Amniotic epithelial cell (primary cell): ENCODE measurements at regions not wholly inside any gene's neighbourhood (a gene's known extent, or its start where the extent isn't known, plus 50 kb on each side); places are given as distances from the start of the nearest gene placed in this dataset.
A peak's percentile ranks its signal among the peaks of the same experiment; 100 is the strongest.
"Not testable (repeated sequence)": the region's sequence is repeated elsewhere in the genome, so short reads cannot be mapped to it uniquely, and the experiment has no call there.

Experiments used
- DNase-seq: peaks from one replicate; pipeline ENCODE4 v3.0.0-alpha.2; 2010; ENCODE audit warnings: low read depth

DNA sequence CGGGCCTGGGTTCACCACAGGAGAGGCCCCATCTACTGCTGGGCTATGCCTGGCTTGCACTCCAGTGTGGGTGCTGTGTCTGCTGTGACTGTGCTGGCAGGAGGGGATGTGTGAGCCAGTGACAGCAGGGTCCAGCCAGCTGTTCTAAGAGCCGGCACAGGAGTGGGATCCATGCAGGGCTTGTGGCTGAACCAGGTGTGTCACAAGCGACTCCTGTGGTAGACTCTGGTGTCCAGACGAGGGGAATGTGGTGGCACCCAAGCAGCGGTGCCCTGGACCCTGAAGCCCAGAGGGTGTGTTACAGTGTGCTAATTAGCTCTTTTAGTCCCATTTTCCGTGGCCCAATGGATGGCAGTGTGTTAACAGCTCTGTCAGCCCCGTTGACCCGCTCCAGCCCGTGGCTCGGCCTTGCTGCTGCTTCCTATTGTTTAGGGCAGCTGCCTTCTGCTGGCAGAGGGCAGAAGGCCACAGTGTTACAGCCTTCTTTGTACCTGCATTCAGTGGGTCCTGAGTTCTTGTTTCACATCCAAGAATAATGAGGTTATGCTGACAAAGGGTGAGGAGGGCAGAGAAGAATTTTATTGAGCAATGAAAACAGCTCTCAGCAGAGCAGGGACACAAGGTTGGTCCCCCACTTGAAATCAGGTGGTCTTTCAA lies 78.5 kb upstream of the RNU6-1 start:
- no peak for DNase-seq

- no peak for DNase-seq
These were observed 80.8 kb upstream of the RNU6-1 start for GRCh38 chr15:67920524-67921240.

DNA sequence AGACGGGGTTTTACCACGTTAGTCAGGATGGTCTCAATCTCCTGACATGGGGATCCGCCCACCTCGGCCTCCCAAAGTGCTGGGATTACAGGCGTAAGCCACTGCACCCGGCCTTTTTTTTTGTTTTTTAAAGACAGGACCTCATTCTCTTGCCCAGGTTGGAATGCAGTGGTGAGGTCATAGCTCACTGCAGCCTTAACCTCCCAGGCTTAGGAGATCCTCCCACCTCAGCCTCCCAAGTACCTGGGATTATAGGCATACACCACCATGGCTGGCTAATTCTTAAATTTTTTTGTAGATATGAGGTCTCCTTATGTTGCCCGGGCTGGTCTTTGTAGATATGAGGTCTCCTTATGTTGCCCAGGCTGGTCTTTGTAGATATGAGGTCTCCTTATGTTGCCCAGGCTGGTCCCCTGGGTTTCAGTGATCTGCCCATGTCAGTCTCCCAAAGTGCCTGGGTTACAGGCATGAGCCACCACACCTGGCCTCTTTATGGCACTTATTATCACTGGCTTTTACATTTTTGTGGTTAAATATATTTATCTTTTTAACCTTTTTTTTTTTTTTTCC lies 82.3 kb upstream of the RNU6-1 start:
- DNase-seq: no peak

GRCh38 chr15:67922971-67923945 lies 83.4 kb upstream of the RNU6-1 start:
- DNase-seq: peak; percentile 80

- DNase-seq: no peak
These were observed 84.6 kb upstream of the RNU6-1 start for GRCh38 chr15:67924359-67924974.

DNA sequence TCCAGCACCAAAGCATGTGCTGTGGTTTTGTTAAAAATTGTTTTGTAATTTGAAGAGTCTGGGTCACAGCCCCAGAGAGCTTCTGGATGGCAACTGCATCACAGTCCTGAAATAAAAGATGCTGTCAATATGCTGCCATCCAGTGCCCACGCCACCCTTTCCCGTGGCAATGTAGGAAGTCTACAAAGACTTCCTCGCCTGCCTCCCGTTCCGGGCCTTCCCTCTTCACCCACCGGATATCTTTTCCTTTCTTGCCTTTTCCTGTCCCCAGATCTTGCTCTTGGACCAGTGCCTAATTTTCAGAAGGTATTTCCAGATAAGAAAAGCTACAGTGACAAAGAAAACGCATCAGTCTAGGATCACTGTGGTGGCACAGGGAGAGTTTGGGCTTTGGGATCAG lies 85.3 kb upstream of the RNU6-1 start:
- no peak for DNase-seq

- DNase-seq: peak; percentile 98
These were observed 87.8 kb upstream of the RNU6-1 start for GRCh38 chr15:67927501-67928168.

DNA sequence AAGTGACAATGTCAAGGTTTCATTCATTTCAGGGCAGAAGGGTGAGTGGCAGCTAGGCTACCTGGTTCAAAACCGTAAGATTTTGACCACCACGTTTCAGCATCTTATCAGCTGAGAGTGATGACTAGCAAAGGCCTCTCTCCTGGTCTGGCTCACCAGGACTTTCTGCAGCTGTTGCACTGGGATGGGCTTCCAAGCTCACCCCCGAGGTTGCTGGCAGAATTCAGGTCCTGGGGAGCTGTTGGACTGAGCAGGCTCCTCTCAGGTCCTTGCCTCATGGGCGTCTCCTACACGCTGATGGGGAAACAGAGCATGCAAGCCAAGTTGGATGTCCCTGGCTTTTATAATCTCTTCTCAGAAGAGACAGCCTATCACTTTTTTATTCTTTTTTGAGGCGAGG lies 88.8 kb upstream of the RNU6-1 start:
- peak; percentile 39 for DNase-seq

DNA sequence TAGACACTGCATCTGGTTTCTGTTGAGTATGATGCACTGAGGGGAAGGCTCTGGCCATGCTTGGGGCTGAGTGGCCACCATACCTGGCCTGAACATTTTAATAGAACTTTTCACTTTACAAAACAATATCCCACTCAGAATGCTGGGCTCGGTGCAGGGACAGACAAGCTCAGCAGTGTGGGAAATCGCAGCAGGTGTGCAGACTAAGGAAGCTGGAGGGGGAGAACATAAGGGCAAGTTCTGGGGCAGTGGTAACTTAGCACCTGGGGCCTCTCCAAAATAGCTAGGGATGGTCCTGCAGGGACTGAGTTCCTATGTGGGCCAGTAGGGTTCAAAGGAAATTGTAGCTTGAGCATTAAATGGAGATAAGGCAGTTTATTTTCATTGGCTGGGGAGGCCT lies 90.9 kb upstream of the RNU6-1 start:
- no peak for DNase-seq

DNA sequence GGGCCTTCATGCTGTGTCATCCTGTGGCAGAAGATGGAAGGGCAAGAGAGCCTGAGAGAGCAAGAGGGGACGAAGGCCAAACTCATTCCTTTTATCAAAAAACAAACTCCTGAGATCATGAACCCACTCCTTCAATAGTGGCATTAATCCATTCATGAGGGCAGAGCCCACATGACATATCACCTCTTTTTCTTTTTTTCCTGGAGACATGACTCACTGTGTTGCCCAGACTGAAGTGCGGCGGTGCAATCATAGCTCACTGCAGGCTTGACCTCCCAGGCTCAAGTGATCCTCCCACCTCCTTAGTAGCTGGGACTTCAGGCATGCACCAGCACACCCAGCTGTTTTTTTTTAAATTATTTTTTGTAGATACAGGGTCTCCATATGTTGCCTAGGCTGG lies 92.0 kb upstream of the RNU6-1 start:
- DNase-seq: peak; percentile 82

GRCh38 chr15:67934126-67934525 lies 94.3 kb upstream of the RNU6-1 start:
- DNase-seq: not testable (repeated sequence)

- DNase-seq: no peak
These were observed 95.4 kb upstream of the RNU6-1 start for GRCh38 chr15:67935244-67935643.

- DNase-seq: no peak
These were observed 96.4 kb upstream of the RNU6-1 start for GRCh38 chr15:67936258-67936657.

GRCh38 chr15:67937153-67937761 lies 97.4 kb upstream of the RNU6-1 start:
- no peak for DNase-seq

GRCh38 chr15:67939179-67939578 lies 99.3 kb upstream of the RNU6-1 start:
- not testable (repeated sequence) for DNase-seq

DNA sequence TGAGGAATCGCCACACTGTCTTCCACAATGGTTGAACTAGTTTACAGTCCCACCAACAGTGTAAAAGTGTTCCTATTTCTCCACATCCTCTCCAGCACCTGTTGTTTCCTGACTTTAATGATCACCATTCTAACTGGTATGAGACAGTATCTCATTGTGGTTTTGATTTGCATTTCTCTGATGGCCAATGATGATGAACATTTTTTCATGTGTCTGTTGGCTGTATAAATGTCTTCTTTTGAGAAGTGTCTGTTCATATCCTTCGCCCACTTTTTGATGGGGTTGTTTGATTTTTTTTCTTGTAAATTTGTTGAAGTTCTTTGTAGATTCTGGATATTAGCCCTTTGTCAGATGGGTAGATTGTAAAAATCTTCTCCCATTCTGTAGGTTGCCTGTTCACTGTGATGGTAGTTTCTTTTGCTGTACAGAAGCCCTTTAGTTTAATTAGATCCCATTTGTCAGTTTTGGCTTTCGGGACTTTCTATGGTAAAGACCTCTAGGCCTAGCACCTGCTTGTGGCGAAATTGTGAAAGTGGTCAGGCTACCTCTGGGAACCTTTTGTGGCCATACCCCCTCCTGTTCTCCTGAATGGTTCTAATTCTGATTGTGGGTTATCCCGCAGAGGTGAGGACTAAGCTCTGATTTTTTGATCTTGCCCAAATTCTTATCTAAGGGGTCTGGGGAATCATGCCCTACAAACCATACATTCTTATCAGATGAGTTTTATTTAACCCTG lies 99.9 kb upstream of the RNU6-1 start:
- not testable (repeated sequence) for DNase-seq

GRCh38 chr15:67940324-67940719 lies 100.5 kb upstream of the RNU6-1 start:
- DNase-seq: no peak

DNA sequence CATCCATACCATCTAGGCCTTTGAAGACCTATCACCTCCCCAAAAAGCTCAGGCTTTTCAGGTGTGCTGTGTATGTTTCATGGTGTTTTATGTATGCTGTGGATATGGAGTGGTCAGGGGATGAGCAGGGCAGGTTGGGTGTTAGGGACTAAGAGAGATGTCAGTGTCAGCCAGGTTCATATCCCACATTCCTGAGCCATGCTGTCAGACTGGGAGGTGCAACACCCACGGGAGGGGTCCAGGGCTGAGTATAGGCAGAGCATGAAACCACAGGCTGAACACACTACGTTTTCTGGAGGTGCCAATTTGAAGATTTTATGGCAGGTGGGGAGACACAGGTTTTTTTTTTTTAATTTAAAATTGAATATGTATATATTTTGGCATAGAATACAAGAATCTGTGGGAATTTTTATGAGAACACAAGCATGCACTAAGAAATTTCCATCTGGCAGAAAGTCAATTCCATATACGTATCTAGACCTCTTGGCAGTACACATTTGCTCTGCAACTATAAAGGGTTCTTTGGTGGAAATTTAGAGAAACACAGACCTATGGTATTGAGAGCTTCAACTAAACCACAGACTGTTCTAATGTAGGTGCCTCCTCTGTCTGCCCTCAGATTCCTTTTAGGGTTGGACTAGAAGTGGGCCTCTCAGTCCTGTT lies 101.9 kb upstream of the RNU6-1 start:
- peak; percentile 44 for DNase-seq

- DNase-seq: no peak
These were observed 103.6 kb upstream of the RNU6-1 start for GRCh38 chr15:67943475-67943874.
